HUES64 (cell line): ENCODE measurements at regions not wholly inside any gene's neighbourhood (a gene's known extent, or its start where the extent isn't known, plus 50 kb on each side); places are given as distances from the start of the nearest gene placed in this dataset.

ENCODE experiments used
- H3K27ac ChIP-seq: 2 replicates; pipeline ENCODE4 v1.7.0; 2013; ENCODE audit warnings: low read depth, low read length, inconsistent platforms
- H3K27me3 ChIP-seq: 2 replicates; pipeline ENCODE4 v1.6.1; 2013; ENCODE audit warnings: mild to moderate bottlenecking, low read length; ENCODE audit not compliant: insufficient read depth
- H3K36me3 ChIP-seq: 2 replicates; pipeline ENCODE4 v1.6.1; 2013; ENCODE audit warnings: mild to moderate bottlenecking, low read length; ENCODE audit not compliant: insufficient read depth
- H3K4me1 ChIP-seq: 2 replicates; pipeline ENCODE4 v1.6.1; 2013; ENCODE audit warnings: mild to moderate bottlenecking, low read length, moderate library complexity; ENCODE audit not compliant: insufficient read depth
- H3K4me3 ChIP-seq: 2 replicates; pipeline ENCODE4 v1.5.1; 2013; ENCODE audit warnings: mild to moderate bottlenecking, low read length, moderate library complexity
- H3K9ac ChIP-seq: 2 replicates; pipeline ENCODE4 v1.6.1; 2013; ENCODE audit warnings: mild to moderate bottlenecking, low read depth, low read length
- H3K9me3 ChIP-seq: 2 replicates; pipeline ENCODE4 v1.6.1; 2013; ENCODE audit warnings: low read depth, low read length; ENCODE audit not compliant: insufficient read depth
- WGBS: fragments of 150-250, 120-280 bp; methylation state at CpG from one replicate; pipeline ENCODE4 v1.1.7; 2013; ENCODE audit warnings: missing lambda C conversion rate; 5-methylcytosine and 5-hydroxymethylcytosine counted together

DNA sequence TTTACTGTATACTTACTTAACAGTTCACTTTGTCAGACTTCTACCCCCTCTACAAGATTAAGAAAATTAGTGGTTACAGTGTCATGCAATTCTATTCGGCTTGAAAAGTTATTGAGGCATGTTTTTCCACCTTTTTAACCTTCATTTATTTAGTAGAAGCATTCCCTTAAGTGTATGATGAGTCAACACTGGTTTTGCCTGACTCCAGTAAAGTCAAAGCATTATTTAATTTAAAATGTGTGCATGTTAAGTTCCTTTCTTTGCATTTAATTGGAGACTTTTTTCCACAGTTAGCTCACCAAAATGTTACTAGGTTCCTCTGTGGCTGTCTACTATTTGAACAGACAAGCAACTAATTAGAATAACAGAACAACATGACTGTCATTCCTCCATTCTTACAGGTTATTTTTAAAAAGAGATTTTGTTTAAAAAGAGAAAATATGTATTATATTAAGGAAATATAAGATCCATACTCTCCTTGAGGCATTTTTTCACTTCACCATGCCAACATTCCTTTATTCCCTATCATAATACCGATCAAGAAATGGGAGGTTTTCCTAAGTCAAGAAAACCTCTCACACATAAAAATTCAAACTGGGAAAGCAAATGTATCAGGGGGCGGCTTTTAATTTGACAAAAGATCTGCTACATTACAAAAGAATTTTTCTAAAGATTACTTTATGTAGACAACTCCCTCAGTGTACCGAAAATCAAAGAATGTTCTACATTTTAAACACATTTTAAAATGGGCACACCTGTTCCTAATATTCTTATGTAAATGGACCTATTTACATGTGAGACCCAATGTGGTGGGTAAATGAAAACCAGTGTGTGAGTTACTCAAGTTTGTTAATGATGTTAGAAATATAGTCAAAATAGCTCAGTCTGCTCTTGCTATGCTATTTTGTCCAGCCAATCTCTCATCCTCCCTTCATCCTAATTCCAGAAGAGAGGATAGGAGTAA, 361.2 kb downstream of the UTRN start:
- no peaks in the 10 kb centered on the region for H3K9me3 ChIP-seq
- peak overlapping the region; percentile 22; the same call in 1 of the 2 replicates for H3K9ac ChIP-seq
- H3K27ac ChIP-seq, result peak overlapping the region; percentile 92
- H3K36me3 ChIP-seq, result no peaks in the 10 kb centered on the region
- WGBS, result 37% methylated on average over 2 of the region's 4 CpGs
- no peak overlapping the region for H3K4me3 ChIP-seq
- peaks cover 61% of the 10 kb centered on the region for H3K4me1 ChIP-seq
- H3K27me3 ChIP-seq, result no peaks in the 10 kb centered on the region

DNA sequence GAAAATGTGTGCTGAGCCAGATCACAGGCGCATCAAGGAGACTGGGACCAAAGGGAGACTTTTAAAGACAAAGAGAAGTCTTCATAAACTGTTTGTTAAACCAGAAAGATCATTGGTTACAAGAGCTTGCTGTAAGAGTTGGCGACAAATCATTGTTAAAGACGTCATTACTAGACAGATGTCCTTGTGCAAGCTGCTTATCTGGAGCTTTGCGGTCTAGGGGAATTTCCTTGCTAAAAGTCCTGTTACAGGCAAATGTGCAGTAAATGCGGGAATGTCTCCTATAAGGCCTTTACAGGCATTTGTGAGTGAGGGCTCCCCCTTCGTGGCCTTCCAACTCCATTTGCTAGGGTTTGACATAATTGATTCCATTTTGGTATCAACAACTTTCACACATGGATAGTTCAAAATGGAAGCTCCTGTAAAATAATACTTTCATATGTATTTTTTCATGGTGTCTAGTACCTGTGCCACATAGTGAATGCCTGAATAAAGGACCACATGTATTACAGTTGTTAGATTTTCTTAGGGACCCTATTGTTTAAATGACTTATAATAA, 362.4 kb downstream of the UTRN start:
- Histone ChIP-seq H3K9ac (no peak overlapping the region), H3K27me3 (no peaks in the 10 kb centered on the region), H3K4me1 (peaks cover 61% of the 10 kb centered on the region), H3K27ac (peak overlapping the region; percentile 92), H3K9me3 (no peaks in the 10 kb centered on the region), H3K4me3 (no peak overlapping the region), H3K36me3 (no peaks in the 10 kb centered on the region)
- 81% methylated on average over 6 of the region's 6 CpGs for WGBS

DNA sequence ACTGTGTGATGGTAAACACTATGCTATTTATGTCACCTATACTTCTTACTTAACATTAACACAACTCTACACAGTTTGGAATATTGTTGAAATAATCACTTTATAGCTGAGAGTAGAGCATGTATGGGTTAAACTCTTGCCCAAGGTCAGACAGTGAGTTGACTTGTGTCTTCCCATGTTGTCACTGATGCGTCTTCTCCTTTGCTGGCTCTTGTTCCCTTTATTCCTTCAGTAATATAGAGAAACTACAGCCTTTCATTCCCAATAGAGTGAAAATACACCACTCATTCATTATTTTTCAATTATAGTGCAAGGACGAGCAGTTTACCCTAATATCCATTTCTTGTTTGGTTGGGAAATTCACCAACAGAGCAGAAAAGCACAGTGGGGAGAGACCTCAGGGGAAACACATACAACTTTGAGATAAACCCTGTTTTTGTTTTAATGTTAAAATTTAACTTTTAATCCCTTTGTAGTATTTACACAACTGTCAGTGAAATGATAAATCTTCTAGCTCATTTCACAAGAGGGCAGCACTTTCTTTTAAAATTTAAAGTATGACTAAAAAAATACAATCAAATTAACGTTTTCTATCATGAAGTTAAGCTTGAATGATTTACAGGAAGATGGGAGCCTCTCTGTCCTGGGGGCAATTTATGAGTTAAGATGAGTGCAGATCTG, 363.0 kb downstream of the UTRN start:
- WGBS, result 67% methylated on average over 3 of the region's 3 CpGs
- Histone ChIP-seq H3K27ac (peak overlapping the region; percentile 92), H3K4me1 (peaks cover 60% of the 10 kb centered on the region), H3K27me3 (no peaks in the 10 kb centered on the region), H3K4me3 (no peak overlapping the region), H3K36me3 (no peaks in the 10 kb centered on the region), H3K9me3 (no peaks in the 10 kb centered on the region), H3K9ac (no peak overlapping the region)

DNA sequence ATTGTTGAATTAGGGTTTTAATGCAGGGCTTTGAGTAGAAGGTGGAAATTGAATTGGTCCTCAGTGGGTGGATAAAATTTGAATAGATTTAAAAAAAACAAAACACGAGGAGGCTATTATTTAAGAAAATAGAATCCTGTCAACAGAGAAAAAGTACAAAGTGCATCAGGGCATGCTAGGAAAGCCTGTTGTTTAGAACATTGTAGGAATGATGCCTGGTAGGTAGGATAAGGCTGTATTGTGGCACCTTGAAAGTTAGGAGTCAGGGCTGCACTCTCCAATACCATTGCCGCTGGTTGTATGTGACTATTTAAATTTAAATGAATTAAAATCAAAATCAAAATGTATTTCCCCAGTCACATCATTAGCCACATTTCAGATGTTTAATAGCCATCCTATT, 363.9 kb downstream of the UTRN start:
- Histone ChIP-seq H3K4me1 (peaks cover 53% of the 10 kb centered on the region), H3K27me3 (no peaks in the 10 kb centered on the region), H3K4me3 (no peak overlapping the region), H3K9me3 (no peaks in the 10 kb centered on the region), H3K36me3 (no peaks in the 10 kb centered on the region), H3K9ac (no peak overlapping the region), H3K27ac (no peak overlapping the region)
- 90% methylated on average over 1 of the region's 2 CpGs for WGBS

DNA sequence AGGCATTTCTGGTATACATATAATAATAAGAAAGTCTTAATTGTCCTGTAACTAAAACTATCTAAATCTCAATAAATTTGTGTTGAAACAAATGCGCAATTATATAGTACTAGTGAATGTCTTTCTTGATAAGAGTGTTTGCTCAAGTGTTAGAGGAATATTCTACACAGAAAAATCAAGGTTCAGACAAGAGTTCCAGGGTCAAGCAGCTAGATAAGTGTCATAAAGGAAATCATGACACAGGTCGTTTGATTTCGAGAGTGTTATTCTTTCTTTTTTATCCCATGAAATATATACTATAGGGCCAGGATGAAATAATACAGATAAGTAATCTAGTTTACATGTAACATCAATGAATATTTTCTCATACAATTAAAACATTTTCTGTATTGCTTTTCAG, 366.1 kb downstream of the UTRN start:
- peaks cover 52% of the 10 kb centered on the region for H3K4me1 ChIP-seq
- H3K36me3 ChIP-seq, result no peaks in the 10 kb centered on the region
- no peak overlapping the region for H3K27ac ChIP-seq
- WGBS, result 84% methylated on average over 2 of the region's 3 CpGs
- H3K27me3 ChIP-seq, result no peaks in the 10 kb centered on the region
- H3K4me3 ChIP-seq, result no peak overlapping the region
- no peaks in the 10 kb centered on the region for H3K9me3 ChIP-seq
- no peak overlapping the region for H3K9ac ChIP-seq

DNA sequence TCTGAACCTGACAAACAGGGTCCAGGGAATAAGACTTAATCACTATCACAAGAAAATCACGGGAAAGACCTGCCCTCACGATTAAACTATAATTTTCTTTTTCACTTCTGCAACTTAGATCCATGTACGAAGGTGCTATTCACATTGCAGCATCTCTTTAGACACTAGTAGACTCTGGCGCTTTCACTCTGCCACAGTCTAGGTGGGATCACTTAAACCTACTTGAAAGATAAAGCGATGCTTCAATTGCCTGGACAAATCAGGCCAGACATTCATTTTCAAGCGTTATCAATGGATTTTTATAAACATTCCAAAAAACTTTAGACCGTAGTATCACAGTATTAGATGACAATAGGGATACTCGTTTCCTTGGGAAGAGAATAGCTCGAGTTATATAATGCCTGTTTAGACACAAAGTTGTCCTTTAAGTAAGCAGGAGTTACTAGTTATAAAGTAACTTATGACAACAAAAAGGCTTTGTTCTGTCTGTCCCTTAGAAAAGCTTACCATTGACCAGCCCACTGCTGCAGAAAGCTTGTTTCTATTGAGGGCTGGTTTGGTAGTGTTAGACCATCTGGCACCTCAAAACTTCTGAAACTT, 367.3 kb downstream of the UTRN start:
- H3K9ac ChIP-seq, result no peak overlapping the region

DNA sequence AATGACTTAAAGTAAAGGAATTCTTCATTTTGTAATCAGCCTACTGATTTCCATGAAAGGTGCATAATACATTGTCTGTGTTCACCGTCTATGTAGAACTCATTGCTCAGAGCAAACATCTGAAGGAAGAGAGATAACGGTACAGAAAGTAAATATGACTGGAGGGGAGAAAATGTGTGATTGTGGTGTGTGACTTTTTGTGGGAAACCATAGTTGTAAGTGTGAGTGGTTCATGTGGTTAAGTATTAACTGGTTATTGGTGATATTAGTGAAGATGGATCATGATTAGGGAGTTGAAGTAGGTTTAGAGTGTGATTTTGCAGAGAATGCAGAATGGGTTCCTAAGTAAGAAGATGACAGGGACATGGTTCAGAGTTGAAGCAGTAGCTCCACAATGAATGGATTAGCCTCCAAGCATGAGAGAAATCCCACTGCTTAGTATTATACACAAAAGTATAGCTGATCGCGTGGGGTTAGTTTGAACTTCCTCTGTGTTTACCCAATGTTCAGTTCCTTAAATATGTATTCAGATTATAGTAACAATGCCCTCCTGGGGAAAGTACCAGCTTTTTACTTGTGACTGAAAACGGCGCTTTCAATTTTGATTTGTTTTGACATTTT, 368.9 kb downstream of the UTRN start:
- Histone ChIP-seq H3K36me3 (no peaks in the 10 kb centered on the region), H3K4me1 (peaks cover 48% of the 10 kb centered on the region), H3K27ac (no peak overlapping the region), H3K9me3 (no peaks in the 10 kb centered on the region), H3K27me3 (no peaks in the 10 kb centered on the region), H3K4me3 (no peak overlapping the region), H3K9ac (no peak overlapping the region)
- 87% methylated on average over 2 of the region's 6 CpGs for WGBS

More for the DNA sequence above, 367.3 kb downstream of the UTRN start:
- peaks cover 49% of the 10 kb centered on the region for H3K4me1 ChIP-seq
- WGBS, result 92% methylated on average over 9 of the region's 9 CpGs
- H3K4me3 ChIP-seq, result no peak overlapping the region
- H3K27me3 ChIP-seq, result no peaks in the 10 kb centered on the region
- H3K36me3 ChIP-seq, result no peaks in the 10 kb centered on the region
- H3K9me3 ChIP-seq, result no peaks in the 10 kb centered on the region
- no peak overlapping the region for H3K27ac ChIP-seq

DNA sequence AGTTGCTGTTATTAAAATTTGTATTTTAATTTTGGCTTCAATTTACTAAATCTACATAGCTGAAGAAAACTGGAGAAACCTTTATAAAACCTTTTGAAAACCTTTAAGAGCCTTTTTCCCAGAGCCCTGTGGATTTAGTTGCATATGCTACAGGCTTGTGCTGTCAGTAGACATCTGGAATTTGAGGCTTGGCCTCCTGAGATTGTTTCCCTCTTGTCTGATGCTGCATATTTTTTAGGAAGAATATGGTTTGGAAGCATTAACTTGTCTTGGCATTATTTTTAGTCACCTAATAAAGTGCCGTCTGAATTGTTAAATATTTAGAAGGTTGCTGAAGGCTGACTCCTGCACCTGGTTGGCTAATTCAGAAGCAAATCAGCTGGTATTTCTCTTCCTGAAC, 369.4 kb downstream of the UTRN start:
- H3K27ac ChIP-seq, result no peak overlapping the region
- WGBS, result 86% methylated on average over 1 of the region's 1 CpG
- H3K4me3 ChIP-seq, result no peak overlapping the region
- H3K9ac ChIP-seq, result no peak overlapping the region
- H3K27me3 ChIP-seq, result no peaks in the 10 kb centered on the region
- H3K4me1 ChIP-seq, result peaks cover 49% of the 10 kb centered on the region
- H3K36me3 ChIP-seq, result no peaks in the 10 kb centered on the region
- H3K9me3 ChIP-seq, result no peaks in the 10 kb centered on the region

DNA sequence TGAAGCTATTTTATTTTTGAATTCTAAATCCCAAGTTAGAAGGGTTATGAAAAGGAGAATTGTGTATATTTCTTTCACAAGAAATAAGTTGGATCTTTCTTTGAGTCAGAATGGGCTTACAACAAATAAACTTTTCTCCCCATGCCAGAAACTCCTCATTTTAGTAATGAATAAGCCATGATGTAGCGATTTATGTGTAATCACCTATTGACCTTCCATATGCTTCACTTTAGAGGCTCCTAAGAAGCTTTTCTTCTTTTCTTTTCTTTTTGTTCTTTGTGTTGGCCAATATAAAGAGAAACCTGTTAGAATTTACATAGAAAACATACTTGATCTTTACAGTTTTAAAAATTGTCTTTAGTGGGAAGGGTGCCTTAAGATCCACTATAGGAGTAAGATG, 370.2 kb downstream of the UTRN start:
- Histone ChIP-seq H3K36me3 (no peaks in the 10 kb centered on the region), H3K9ac (no peak overlapping the region), H3K4me3 (no peak overlapping the region), H3K4me1 (peaks cover 58% of the 10 kb centered on the region), H3K27ac (peak overlapping the region; percentile 56; the same call in 1 of the 2 replicates), H3K27me3 (no peaks in the 10 kb centered on the region), H3K9me3 (no peaks in the 10 kb centered on the region)
- 100% methylated on average over 1 of the region's 1 CpG for WGBS

DNA sequence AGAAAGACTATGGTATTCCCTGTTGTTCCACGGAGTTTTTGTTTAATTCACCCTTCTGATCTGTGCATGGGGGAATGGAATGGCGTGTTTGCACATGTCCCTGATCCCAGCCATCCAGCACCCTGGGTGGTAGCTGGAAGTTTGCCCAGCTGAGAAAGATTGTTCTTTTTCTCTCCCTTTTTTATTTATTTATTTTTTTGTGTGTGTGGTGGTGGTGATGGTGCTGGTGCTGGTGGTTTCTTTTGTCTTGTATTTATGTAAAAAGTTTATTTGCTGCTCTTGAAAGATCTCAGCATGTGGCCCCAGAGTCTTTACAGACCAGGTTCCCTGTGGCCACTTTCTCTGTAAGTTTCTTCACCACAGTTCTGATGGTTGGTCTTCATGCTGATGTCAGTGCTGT, 372.6 kb downstream of the UTRN start:
- Histone ChIP-seq H3K36me3 (no peaks in the 10 kb centered on the region), H3K4me1 (peaks cover 81% of the 10 kb centered on the region), H3K9me3 (no peaks in the 10 kb centered on the region), H3K4me3 (no peak overlapping the region; the same call in 1 of the 2 replicates), H3K27me3 (no peaks in the 10 kb centered on the region; the same call in 1 of the 2 replicates), H3K9ac (no peak overlapping the region), H3K27ac (peak overlapping the region; percentile 86; the same call in 1 of the 2 replicates)
- WGBS, result 10% methylated on average over 2 of the region's 2 CpGs
